Muscle layer of colon (tissue), 2 donors: ENCODE measurements at regions not wholly inside any gene's neighbourhood (a gene's known extent, or its start where the extent isn't known, plus 50 kb on each side); places are given as distances from the start of the nearest gene placed in this dataset.

Experiments used
- H3K27ac ChIP-seq: one replicate; pipeline ENCODE4 v1.7.0; 2013; ENCODE audit warnings: low read depth, mild to moderate bottlenecking, low read length, moderate library complexity
- H3K27me3 ChIP-seq, 2 donors: one replicate each; pipeline ENCODE4 v1.7.0; 2013; ENCODE audit warnings: low read length in 2 of 2, mild to moderate bottlenecking in 2 of 2; ENCODE audit not compliant: insufficient read depth in 2 of 2, control insufficient read depth in 1 of 2
- H3K36me3 ChIP-seq: one replicate; pipeline ENCODE4 v1.7.0; 2013; ENCODE audit warnings: mild to moderate bottlenecking, low read length; ENCODE audit not compliant: insufficient read depth
- H3K4me1 ChIP-seq: one replicate; pipeline ENCODE4 v1.7.0; 2013; ENCODE audit warnings: mild to moderate bottlenecking, low read length; ENCODE audit not compliant: insufficient read depth
- H3K4me3 ChIP-seq, 2 donors: one replicate each; pipeline ENCODE4 v1.7.0; 2013; ENCODE audit warnings: low read length in 2 of 2, low read depth in 1 of 2, mild to moderate bottlenecking in 1 of 2, moderate library complexity in 1 of 2
- H3K9ac ChIP-seq: one replicate; pipeline ENCODE4 v1.7.0; 2013; ENCODE audit warnings: low read length
- H3K9me3 ChIP-seq: one replicate; pipeline ENCODE4 v1.7.0; 2013; ENCODE audit warnings: mild to moderate bottlenecking, low read length
- donor health status: abdominal sarcoma.
- donor health status: Adenocarcinoma of cecum.

DNA sequence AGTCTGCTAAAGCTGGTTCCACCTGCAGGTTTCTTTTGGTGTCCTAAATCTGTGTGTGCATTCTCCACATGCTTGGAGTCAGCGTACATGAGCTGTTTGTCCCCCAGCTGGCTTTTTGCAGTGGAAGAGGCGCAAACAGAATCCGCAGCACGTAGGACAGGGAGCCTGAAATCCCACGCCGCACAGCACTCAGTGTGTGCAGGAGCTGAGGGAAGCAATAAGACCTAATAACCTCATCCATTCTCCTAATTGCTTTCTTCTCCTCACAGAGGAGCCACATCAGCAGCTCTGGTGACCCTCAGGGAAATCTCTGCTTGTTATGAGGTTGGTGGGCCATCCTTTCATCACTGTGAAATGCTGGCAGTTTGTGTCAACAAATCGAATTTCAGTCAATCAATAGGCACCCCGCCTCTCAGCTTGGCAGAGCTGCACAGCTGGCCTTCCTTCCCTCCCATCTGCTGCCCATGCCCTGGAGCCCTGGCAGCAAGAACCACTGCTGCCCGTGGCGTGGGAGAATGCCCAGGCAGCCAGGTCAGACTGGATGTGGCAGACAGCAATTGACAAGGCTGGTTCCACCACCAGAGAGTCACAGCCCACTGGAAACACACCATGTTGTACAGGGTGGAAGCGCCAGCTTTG lies 136.7 kb downstream of the ZDHHC20 start:
- Histone ChIP-seq H3K27ac (no peak overlapping the region), H3K36me3 (no peaks in the 10 kb centered on the region), H3K4me1 (no peaks in the 10 kb centered on the region), H3K9me3 (no peaks in the 10 kb centered on the region), H3K4me3 (no peak overlapping the region), H3K27me3 (no peaks in the 10 kb centered on the region), H3K9ac (no peak overlapping the region)
